ENCODE measurements at regions not wholly inside any gene's neighbourhood (a gene's known extent, or its start where the extent isn't known, plus 50 kb on each side); places are given as distances from the start of the nearest gene placed in this dataset.

DNA sequence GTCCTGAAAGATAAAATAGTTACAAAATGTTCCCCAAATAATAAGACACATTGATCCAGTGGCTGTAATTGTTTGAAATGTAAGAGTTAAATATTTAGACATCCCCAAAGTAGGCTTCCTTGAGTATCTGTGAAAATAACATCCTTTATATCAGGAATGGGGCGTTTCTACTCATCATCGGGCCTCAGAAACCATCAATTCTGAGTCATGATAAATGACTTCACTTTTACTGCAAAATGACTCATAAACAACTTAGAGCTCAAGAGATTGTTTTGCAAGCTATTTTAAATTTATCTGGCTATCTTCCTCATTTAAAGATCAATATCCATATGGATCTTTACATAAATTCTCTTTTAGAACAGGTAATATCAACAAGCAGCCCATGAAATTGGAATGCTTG lies 369.4 kb upstream of the CNKSR2 start:
- no TSS peak for BruUV-seq (replicated peaks)
- DNase-seq (ENCODE audit: low spot score), result no peak
- Histone ChIP-seq H3K9me2 (ENCODE audit: insufficient read depth, low read length) (no peaks in the 10 kb centered on the region), H3K4me3 (ENCODE audit: low read depth, low read length, poor library complexity, severe bottlenecking) (no peak overlapping the region), H3K4me1 (ENCODE audit: insufficient read depth, low read length, poor library complexity, severe bottlenecking) (no peaks in the 10 kb centered on the region), H3K9me3 (ENCODE audit: low read length) (no peaks in the 10 kb centered on the region), H3K79me2 (ENCODE audit: insufficient read depth, low read depth, low read length) (no peaks in the 10 kb centered on the region), H3K27ac (ENCODE audit: low read depth, low read length, poor library complexity, severe bottlenecking) (no peak overlapping the region), H2AFZ (ENCODE audit: low read length) (no peak overlapping the region), H3K4me2 (ENCODE audit: low read length) (no peak overlapping the region), H3K36me3 (ENCODE audit: insufficient read depth, low read length) (no peaks in the 10 kb centered on the region), H4K20me1 (ENCODE audit: insufficient read depth, low read length) (no peaks in the 10 kb centered on the region)
- POLR2A ChIA-PET, result no interaction called here
- intact Hi-C loops (cut with micrococcal nuclease; ENCODE audit: unreplicated experiment), result no loop called here
- CTCF ChIA-PET (ENCODE audit: unreplicated experiment), result no interaction called here
- TF ChIP-seq CTCF (conservative IDR thresholded peaks at IDR 0.05; ENCODE audit: low read length) (no peak), EZH2phosphoT487 (IDR thresholded peaks at IDR 0.05; ENCODE audit: borderline replicate concordance, low read depth, low read length) (no peak)

DNA sequence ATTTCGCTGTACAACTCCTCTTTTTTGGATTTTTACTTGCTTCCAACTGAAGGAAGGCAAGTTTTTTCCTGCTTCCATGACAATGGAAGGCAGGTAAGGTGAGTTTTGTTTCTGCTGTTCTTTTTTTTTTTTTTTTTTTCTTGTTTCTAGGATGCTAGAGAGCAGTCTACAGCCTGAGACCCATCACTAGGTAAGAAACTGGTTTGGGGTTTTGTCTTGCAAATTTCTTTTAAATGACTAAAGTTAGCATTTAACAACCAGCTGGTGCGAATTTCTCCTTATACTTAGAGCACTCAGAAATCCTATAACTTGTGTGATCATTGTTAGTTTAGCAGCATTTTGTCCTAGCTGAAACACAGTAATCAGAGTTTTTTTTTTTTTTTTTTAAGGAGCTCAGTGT lies 378.4 kb upstream of the CNKSR2 start:
- Histone ChIP-seq H3K36me3 (ENCODE audit: insufficient read depth, low read length) (no peaks in the 10 kb centered on the region), H3K79me2 (ENCODE audit: insufficient read depth, low read depth, low read length) (no peaks in the 10 kb centered on the region), H2AFZ (ENCODE audit: low read length) (no peak overlapping the region), H3K4me1 (ENCODE audit: insufficient read depth, low read length, poor library complexity, severe bottlenecking) (no peaks in the 10 kb centered on the region), H3K9me3 (ENCODE audit: low read length) (no peaks in the 10 kb centered on the region), H3K4me2 (ENCODE audit: low read length) (no peak overlapping the region), H3K4me3 (ENCODE audit: low read depth, low read length, poor library complexity, severe bottlenecking) (no peak overlapping the region), H4K20me1 (ENCODE audit: insufficient read depth, low read length) (no peaks in the 10 kb centered on the region), H3K27ac (ENCODE audit: low read depth, low read length, poor library complexity, severe bottlenecking) (no peak overlapping the region), H3K9me2 (ENCODE audit: insufficient read depth, low read length) (no peaks in the 10 kb centered on the region)
- intact Hi-C loops (cut with micrococcal nuclease; ENCODE audit: unreplicated experiment), result no loop called here
- CTCF ChIA-PET (ENCODE audit: unreplicated experiment), result no interaction called here
- DNase-seq (ENCODE audit: low spot score), result no peak
- TF ChIP-seq EZH2phosphoT487 (IDR thresholded peaks at IDR 0.05; ENCODE audit: borderline replicate concordance, low read depth, low read length) (no peak), CTCF (conservative IDR thresholded peaks at IDR 0.05; ENCODE audit: low read length) (no peak)
- BruUV-seq (replicated peaks), result no TSS peak
- POLR2A ChIA-PET, result interaction anchor here (0.6 to 0.7 kb wide), 2 partner anchors 249 to 450 kb away, joined by 4 to 12 read pairs; no protein-coding TSS in a partner anchor

GRCh38 chrX:20989361-20989760 lies 384.9 kb upstream of the CNKSR2 start:
- Histone ChIP-seq H3K9me3 (ENCODE audit: low read length) (no peaks in the 10 kb centered on the region), H3K79me2 (ENCODE audit: insufficient read depth, low read depth, low read length) (no peaks in the 10 kb centered on the region), H3K4me1 (ENCODE audit: insufficient read depth, low read length, poor library complexity, severe bottlenecking) (no peaks in the 10 kb centered on the region), H3K36me3 (ENCODE audit: insufficient read depth, low read length) (no peaks in the 10 kb centered on the region), H3K27ac (ENCODE audit: low read depth, low read length, poor library complexity, severe bottlenecking) (no peak overlapping the region), H4K20me1 (ENCODE audit: insufficient read depth, low read length) (no peaks in the 10 kb centered on the region), H2AFZ (ENCODE audit: low read length) (no peak overlapping the region), H3K4me3 (ENCODE audit: low read depth, low read length, poor library complexity, severe bottlenecking) (no peak overlapping the region), H3K9me2 (ENCODE audit: insufficient read depth, low read length) (no peaks in the 10 kb centered on the region), H3K4me2 (ENCODE audit: low read length) (no peak overlapping the region)
- TF ChIP-seq EZH2phosphoT487 (IDR thresholded peaks at IDR 0.05; ENCODE audit: borderline replicate concordance, low read depth, low read length), result no peak
- no peak for TF ChIP-seq CTCF (conservative IDR thresholded peaks at IDR 0.05; ENCODE audit: low read length)
- ChIA-PET CTCF (ENCODE audit: unreplicated experiment) (no interaction called here), POLR2A (no interaction called here)
- no peak for DNase-seq (ENCODE audit: low spot score)
- intact Hi-C loops (cut with micrococcal nuclease; ENCODE audit: unreplicated experiment), result no loop called here
- no TSS peak for BruUV-seq (replicated peaks)
